Activated CD8-positive, alpha-beta T cell treated with anti-CD3 and anti-CD28 coated beads, Interleukin-2, amount 10 ng/mL, durations not matched to agents 7 days and 5 days (primary cell): ENCODE measurements at regions not wholly inside any gene's neighbourhood (a gene's known extent, or its start where the extent isn't known, plus 50 kb on each side); places are given as distances from the start of the nearest gene placed in this dataset.

Experiments used
- ATAC-seq: fragments of 150-1000 bp; cut with Tn5 transposase; one replicate; pipeline ENCODE4 v1.10.0; 2021; ENCODE audit warnings: moderate library complexity
- CTCF ChIA-PET: fragments of 350-600 bp; sonication (Branson Sonifier 250); formaldehyde crosslinking; loops from one replicate; lab custom pipeline; 2021; ENCODE audit warnings: antibody characterized with exemption; lab: Charles Lee
- POLR2A ChIA-PET: fragments of 350-600 bp; sonication (Branson Sonifier 250); formaldehyde crosslinking; loops from one replicate; lab custom pipeline; 2021; ENCODE audit warnings: antibody characterized with exemption; lab: Charles Lee
- DNase-seq: peaks from one replicate; pipeline ENCODE4 v3.0.0-alpha.2; 2020
- H3K27ac Mint-ChIP-seq: one replicate; pipeline ENCODE4 v1.8.0; 2021; ENCODE audit warnings: mild to moderate bottlenecking, mixed read lengths
- H3K27me3 Mint-ChIP-seq: one replicate; pipeline ENCODE4 v1.8.0; 2021; ENCODE audit warnings: low read depth, mixed read lengths
- H3K36me3 Mint-ChIP-seq: one replicate; pipeline ENCODE4 v1.8.0; 2021; ENCODE audit warnings: low read depth, mixed read lengths
- H3K4me1 Mint-ChIP-seq: one replicate; pipeline ENCODE4 v1.8.0; 2021; ENCODE audit warnings: low read depth, mixed read lengths
- H3K4me3 Mint-ChIP-seq: one replicate; pipeline ENCODE4 v1.8.0; 2021; ENCODE audit warnings: mild to moderate bottlenecking, mixed read lengths
- H3K9me3 Mint-ChIP-seq: one replicate; pipeline ENCODE4 v1.8.0; 2022; ENCODE audit warnings: mixed read lengths; ENCODE audit not compliant: insufficient read depth

GRCh38 chr19:33902802-33903488 is 106.3 kb downstream of the KCTD15 start:
- Mint-ChIP-seq H3K27me3 (peaks cover 20% of the 10 kb centered on the region), H3K27ac (no peak overlapping the region), H3K9me3 (peaks cover 9% of the 10 kb centered on the region), H3K4me3 (no peak overlapping the region), H3K36me3 (no peaks in the 10 kb centered on the region), H3K4me1 (peaks cover 3% of the 10 kb centered on the region)
- no peak for DNase-seq
- no peak for ATAC-seq
- ChIA-PET POLR2A (no interaction called here), CTCF (no interaction called here)

DNA sequence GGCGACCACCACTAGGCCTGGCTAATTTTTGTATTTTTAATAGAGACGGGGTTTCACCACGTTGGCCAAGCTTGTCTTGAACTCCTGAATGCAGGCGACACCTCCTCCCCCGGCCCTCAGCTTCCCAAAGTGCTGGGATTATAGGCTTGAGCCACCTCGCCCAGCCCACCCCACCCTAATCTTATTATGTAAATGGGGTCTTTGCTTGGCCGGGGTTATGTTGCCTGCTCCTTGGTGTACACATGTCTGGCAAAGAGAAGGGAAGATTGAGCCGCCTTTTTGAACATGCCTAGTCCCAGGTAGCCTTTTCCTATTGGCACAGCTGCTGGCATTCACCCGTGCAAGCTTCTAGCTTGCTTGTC is 106.8 kb downstream of the KCTD15 start:
- H3K4me1 Mint-ChIP-seq = peaks cover 3% of the 10 kb centered on the region
- DNase-seq (no peak), ATAC-seq (no peak)
- H3K27me3 Mint-ChIP-seq = peaks cover 24% of the 10 kb centered on the region
- H3K4me3 Mint-ChIP-seq = no peak overlapping the region
- H3K9me3 Mint-ChIP-seq = peaks cover 5% of the 10 kb centered on the region
- CTCF ChIA-PET = no interaction called here
- no peaks in the 10 kb centered on the region for H3K36me3 Mint-ChIP-seq
- H3K27ac Mint-ChIP-seq = no peak overlapping the region
- POLR2A ChIA-PET = no interaction called here

DNA sequence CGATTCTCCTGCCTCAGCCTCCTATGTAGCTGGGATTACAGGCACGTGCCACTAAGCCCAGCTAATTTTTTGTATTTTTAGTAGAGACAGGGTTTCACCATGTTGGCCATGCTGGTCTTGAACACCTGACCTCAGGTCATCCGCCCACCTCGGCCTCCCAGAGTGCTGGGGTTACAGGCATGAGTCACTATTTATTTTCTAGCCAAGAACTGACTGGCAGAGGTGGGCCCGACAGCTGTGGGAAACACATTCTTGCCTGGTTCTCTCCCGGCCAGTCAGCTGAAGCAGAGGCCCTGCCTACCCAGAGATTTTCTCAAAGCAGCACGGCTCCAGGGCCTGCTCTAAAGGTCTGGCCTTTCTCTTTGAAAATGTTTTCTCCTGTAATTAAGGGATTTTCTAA is 108.0 kb downstream of the KCTD15 start:
- ChIA-PET POLR2A (no interaction called here), CTCF (no interaction called here)
- Mint-ChIP-seq H3K9me3 (no peaks in the 10 kb centered on the region), H3K27ac (no peak overlapping the region), H3K27me3 (peaks cover 32% of the 10 kb centered on the region), H3K36me3 (no peaks in the 10 kb centered on the region), H3K4me1 (peaks cover 3% of the 10 kb centered on the region), H3K4me3 (no peak overlapping the region)
- ATAC-seq (no peak), DNase-seq (no peak)

- POLR2A ChIA-PET = no interaction called here
- peak overlapping the region; percentile 31 for H3K4me3 Mint-ChIP-seq
- no peaks in the 10 kb centered on the region for H3K36me3 Mint-ChIP-seq
- peaks cover 32% of the 10 kb centered on the region for H3K27me3 Mint-ChIP-seq
- no peak overlapping the region for H3K27ac Mint-ChIP-seq
- CTCF ChIA-PET = no interaction called here
- peaks cover 3% of the 10 kb centered on the region for H3K4me1 Mint-ChIP-seq
- no peaks in the 10 kb centered on the region for H3K9me3 Mint-ChIP-seq
- ATAC-seq (no peak), DNase-seq (no peak)
Measured at GRCh38 chr19:33905473-33905936, 108.8 kb downstream of the KCTD15 start.

DNA sequence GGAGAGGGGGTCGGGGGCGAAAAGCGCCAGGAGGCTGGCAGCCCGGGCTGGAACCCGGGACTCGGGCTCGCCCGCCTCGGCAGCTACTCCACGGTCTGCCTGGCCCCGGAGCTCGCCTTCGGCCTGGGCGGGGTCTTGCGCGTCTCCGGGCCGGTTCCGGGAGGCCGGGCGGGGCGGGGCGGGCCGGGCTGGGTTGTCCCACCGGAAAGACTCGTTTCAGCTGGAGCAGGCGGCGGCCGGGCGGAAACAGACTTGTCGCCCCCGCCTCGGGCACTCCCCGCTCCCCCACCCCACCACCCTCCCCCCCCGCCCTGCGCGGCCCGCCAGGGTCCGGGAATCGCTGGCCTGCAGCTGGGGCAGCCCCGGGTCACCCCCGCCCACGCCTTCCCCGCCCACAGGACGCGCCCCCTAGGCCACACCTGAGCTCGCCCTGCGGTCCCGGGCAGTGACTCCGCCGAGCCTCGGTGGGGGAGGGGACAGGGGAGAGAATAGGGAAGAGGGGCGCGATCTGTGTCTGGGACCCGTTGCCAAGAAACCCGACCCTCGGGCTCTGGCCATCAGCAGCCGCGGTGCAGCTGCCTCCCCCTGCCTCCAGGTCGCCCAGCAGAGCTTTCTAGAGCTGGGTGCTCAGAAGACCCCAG is 109.4 kb downstream of the KCTD15 start:
- H3K27ac Mint-ChIP-seq = no peak overlapping the region
- ChIA-PET POLR2A (no interaction called here), CTCF (interaction anchor here (1.4 kb wide), 1 partner anchor 92 kb away, joined by 3 read pairs; no protein-coding TSS in a partner anchor)
- DNase-seq (no peak), ATAC-seq (no peak)
- H3K4me3 Mint-ChIP-seq = peak overlapping the region; percentile 31
- peaks cover 3% of the 10 kb centered on the region for H3K4me1 Mint-ChIP-seq
- peaks cover 32% of the 10 kb centered on the region for H3K27me3 Mint-ChIP-seq
- no peaks in the 10 kb centered on the region for H3K9me3 Mint-ChIP-seq
- no peaks in the 10 kb centered on the region for H3K36me3 Mint-ChIP-seq

GRCh38 chr19:33906578-33907335 is 110.1 kb downstream of the KCTD15 start:
- Mint-ChIP-seq H3K4me3 (peak overlapping the region; percentile 28), H3K9me3 (no peaks in the 10 kb centered on the region), H3K27ac (no peak overlapping the region), H3K4me1 (peaks cover 3% of the 10 kb centered on the region), H3K36me3 (no peaks in the 10 kb centered on the region), H3K27me3 (peaks cover 32% of the 10 kb centered on the region)
- DNase-seq (no peak), ATAC-seq (no peak)
- CTCF ChIA-PET = interaction anchor here (1.4 kb wide), 1 partner anchor 91 kb away, joined by 3 read pairs; no protein-coding TSS in a partner anchor
- POLR2A ChIA-PET = no interaction called here

- CTCF ChIA-PET = interaction anchor here (2.0 kb wide), 1 partner anchor 133 kb away, joined by 6 read pairs; no protein-coding TSS in a partner anchor
- DNase-seq (no peak), ATAC-seq (no peak)
- POLR2A ChIA-PET = no interaction called here
- peaks cover 19% of the 10 kb centered on the region for H3K27me3 Mint-ChIP-seq
- no peaks in the 10 kb centered on the region for H3K36me3 Mint-ChIP-seq
- no peaks in the 10 kb centered on the region for H3K4me1 Mint-ChIP-seq
- H3K9me3 Mint-ChIP-seq = no peaks in the 10 kb centered on the region
- H3K4me3 Mint-ChIP-seq = no peak overlapping the region
- H3K27ac Mint-ChIP-seq = no peak overlapping the region
Measured at GRCh38 chr19:33910922-33911321, 114.3 kb downstream of the KCTD15 start.

DNA sequence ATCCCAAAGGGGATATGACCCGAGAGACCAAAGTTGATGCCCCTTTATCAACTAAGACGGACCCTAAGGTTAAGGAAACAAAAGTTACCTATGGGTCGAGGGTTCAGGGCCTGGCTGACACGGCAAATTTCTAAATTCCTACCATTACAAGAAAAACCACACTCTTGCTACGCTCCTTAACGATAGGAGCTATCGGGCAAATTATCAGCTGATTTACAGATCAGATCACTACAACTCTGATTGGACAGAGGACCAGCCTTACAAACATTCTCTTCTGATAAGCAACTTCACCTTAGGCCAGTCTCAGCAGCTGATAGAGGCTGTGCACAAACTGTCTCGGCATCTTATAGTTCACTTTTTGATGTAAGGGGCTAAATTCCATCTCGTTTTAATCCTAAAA is 117.9 kb downstream of the KCTD15 start:
- ATAC-seq = no peak
- CTCF ChIA-PET = no interaction called here
- H3K36me3 Mint-ChIP-seq = no peaks in the 10 kb centered on the region

DNA sequence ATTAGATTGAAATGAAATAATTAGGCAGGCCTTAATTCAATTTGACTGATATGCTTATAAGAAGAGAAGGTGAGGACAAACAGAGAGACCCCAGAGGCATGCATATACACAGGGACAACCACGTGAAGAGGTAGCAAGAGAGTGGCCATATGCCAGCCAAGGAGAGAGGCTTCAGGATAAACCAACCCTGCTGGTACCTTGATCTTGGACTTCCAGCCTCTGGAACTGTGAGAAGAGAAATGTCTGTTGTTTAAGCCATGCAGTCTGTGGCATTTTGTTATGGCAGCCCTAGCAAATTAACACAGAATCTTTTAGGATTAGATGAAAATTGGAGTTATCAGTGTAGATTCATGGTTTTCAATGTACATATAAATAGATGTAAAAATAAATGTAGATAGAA is 120.1 kb downstream of the KCTD15 start:
- no peaks in the 10 kb centered on the region for H3K36me3 Mint-ChIP-seq
- no peak overlapping the region for H3K27ac Mint-ChIP-seq
- ATAC-seq (no peak), DNase-seq (no peak)
- H3K27me3 Mint-ChIP-seq = no peaks in the 10 kb centered on the region
- no peak overlapping the region for H3K4me3 Mint-ChIP-seq
- H3K9me3 Mint-ChIP-seq = no peaks in the 10 kb centered on the region
- H3K4me1 Mint-ChIP-seq = no peaks in the 10 kb centered on the region
- ChIA-PET CTCF (no interaction called here), POLR2A (no interaction called here)

More for the DNA sequence above, 117.9 kb downstream of the KCTD15 start:
- Mint-ChIP-seq H3K27me3 (no peaks in the 10 kb centered on the region), H3K9me3 (no peaks in the 10 kb centered on the region), H3K4me1 (no peaks in the 10 kb centered on the region), H3K4me3 (no peak overlapping the region), H3K27ac (no peak overlapping the region)
- no peak for DNase-seq
- POLR2A ChIA-PET = no interaction called here

DNA sequence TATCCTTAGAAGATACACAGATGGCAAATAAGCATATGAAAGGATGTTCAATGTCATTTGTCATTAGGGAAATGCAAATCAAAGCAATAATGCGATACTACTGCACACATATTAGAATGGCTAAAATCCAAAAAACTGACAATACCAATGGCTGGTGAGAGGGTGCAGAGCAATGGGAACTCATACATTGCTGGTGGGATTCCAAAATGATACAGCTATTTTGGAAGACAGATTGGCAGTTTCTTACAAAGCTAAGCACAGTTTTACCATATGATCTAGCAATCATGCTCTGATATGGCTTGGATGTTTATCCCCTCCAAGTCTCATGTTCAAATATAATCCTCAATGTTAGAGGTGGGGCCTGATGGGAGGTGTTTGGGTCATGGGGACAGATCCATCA is 122.6 kb downstream of the KCTD15 start:
- ATAC-seq (no peak), DNase-seq (no peak)
- ChIA-PET CTCF (no interaction called here), POLR2A (no interaction called here)
- Mint-ChIP-seq H3K9me3 (no peaks in the 10 kb centered on the region), H3K27ac (no peak overlapping the region), H3K4me1 (no peaks in the 10 kb centered on the region), H3K27me3 (no peaks in the 10 kb centered on the region), H3K36me3 (no peaks in the 10 kb centered on the region), H3K4me3 (no peak overlapping the region)

GRCh38 chr19:33921165-33921564 is 124.5 kb downstream of the KCTD15 start:
- ChIA-PET CTCF (no interaction called here), POLR2A (no interaction called here)
- Mint-ChIP-seq H3K27me3 (peaks cover 2% of the 10 kb centered on the region), H3K4me1 (no peaks in the 10 kb centered on the region), H3K9me3 (no peaks in the 10 kb centered on the region), H3K27ac (no peak overlapping the region), H3K4me3 (no peak overlapping the region), H3K36me3 (no peaks in the 10 kb centered on the region)
- ATAC-seq (no peak), DNase-seq (no peak)

- Mint-ChIP-seq H3K4me3 (no peak overlapping the region), H3K4me1 (no peaks in the 10 kb centered on the region), H3K27ac (no peak overlapping the region), H3K9me3 (no peaks in the 10 kb centered on the region), H3K27me3 (peaks cover 2% of the 10 kb centered on the region), H3K36me3 (no peaks in the 10 kb centered on the region)
- POLR2A ChIA-PET = no interaction called here
- ATAC-seq (no peak), DNase-seq (no peak)
- CTCF ChIA-PET = no interaction called here
Measured at GRCh38 chr19:33926306-33926705, 129.6 kb downstream of the KCTD15 start.
